ENCODE measurements at regions not wholly inside any gene's neighbourhood (a gene's known extent, or its start where the extent isn't known, plus 50 kb on each side); places are given as distances from the start of the nearest gene placed in this dataset.

- TF ChIP-seq, protein P1, sequence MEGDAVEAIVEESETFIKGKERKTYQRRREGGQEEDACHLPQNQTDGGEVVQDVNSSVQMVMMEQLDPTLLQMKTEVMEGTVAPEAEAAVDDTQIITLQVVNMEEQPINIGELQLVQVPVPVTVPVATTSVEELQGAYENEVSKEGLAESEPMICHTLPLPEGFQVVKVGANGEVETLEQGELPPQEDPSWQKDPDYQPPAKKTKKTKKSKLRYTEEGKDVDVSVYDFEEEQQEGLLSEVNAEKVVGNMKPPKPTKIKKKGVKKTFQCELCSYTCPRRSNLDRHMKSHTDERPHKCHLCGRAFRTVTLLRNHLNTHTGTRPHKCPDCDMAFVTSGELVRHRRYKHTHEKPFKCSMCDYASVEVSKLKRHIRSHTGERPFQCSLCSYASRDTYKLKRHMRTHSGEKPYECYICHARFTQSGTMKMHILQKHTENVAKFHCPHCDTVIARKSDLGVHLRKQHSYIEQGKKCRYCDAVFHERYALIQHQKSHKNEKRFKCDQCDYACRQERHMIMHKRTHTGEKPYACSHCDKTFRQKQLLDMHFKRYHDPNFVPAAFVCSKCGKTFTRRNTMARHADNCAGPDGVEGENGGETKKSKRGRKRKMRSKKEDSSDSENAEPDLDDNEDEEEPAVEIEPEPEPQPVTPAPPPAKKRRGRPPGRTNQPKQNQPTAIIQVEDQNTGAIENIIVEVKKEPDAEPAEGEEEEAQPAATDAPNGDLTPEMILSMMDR (IDR thresholded peaks at IDR 0.05; ENCODE audit: insufficient read depth, low read depth, low read length) = no peak
- no peak for TF ChIP-seq EZH2 (IDR thresholded peaks at IDR 0.05; ENCODE audit: insufficient read depth, low read length)
Measured at GRCh38 chr1:200257235-200257634, 152.6 kb downstream of the ZNF281 start.

All from astrocyte (in vitro differentiated cells and primary cell).